WTC11 (cell line): ENCODE measurements at regions not wholly inside any gene's neighbourhood (a gene's known extent, or its start where the extent isn't known, plus 50 kb on each side); places are given as distances from the start of the nearest gene placed in this dataset.

Source experiments
- ATAC-seq: fragments of 200-7000 bp; cut with Tn5 transposase; 2 replicates; pipeline ENCODE4 v1.10.0; 2021; ENCODE audit warnings: mild to moderate bottlenecking, moderate library complexity
- CTCF ChIA-PET: fragments of 300-600 bp; sonication (Branson Sonifier 250); formaldehyde crosslinking; loops from one replicate; lab custom pipeline; 2021; ENCODE audit warnings: antibody characterized with exemption; lab: Charles Lee
- POLR2A ChIA-PET: fragments of 350-600 bp; sonication (Branson Sonifier 250); formaldehyde crosslinking; loops from one replicate; lab custom pipeline; 2021; ENCODE audit warnings: antibody characterized with exemption; lab: Charles Lee
- DNase-seq: peaks from one replicate; pipeline ENCODE4 v3.0.0; 2021; ENCODE audit warnings: low spot score
- H3K27ac Mint-ChIP-seq: 2 replicates; pipeline ENCODE4 v1.8.0; 2021; ENCODE audit warnings: mixed read lengths
- H3K27me3 Mint-ChIP-seq: 2 replicates; pipeline ENCODE4 v1.8.0; 2021; ENCODE audit warnings: low read depth, mild to moderate bottlenecking, moderate library complexity, mixed read lengths
- H3K36me3 Mint-ChIP-seq: 2 replicates; pipeline ENCODE4 v1.8.0; 2021; ENCODE audit warnings: mixed read lengths
- H3K4me1 Mint-ChIP-seq: 2 replicates; pipeline ENCODE4 v1.8.0; 2022; ENCODE audit warnings: mixed read lengths
- H3K4me3 Mint-ChIP-seq: 2 replicates; pipeline ENCODE4 v1.8.0; 2021; ENCODE audit warnings: mild to moderate bottlenecking, moderate library complexity, mixed read lengths
- H3K9me3 Mint-ChIP-seq: 2 replicates; pipeline ENCODE4 v1.8.0; 2021; ENCODE audit warnings: mixed read lengths
- ATF1 ChIP-seq: sonication (generic); formaldehyde crosslinking; IDR thresholded peaks from 2 replicates; pipeline ENCODE4 v1.8.1; 2023; ENCODE audit warnings: mild to moderate bottlenecking, moderate library complexity, missing genetic modification reagents
- ELF4 ChIP-seq: sonication (generic); formaldehyde crosslinking; IDR thresholded peaks from 2 replicates; pipeline ENCODE4 v1.8.1; 2022; ENCODE audit warnings: low read depth, mild to moderate bottlenecking, moderate library complexity, missing genetic modification reagents
- ESRRA ChIP-seq: sonication (generic); formaldehyde crosslinking; IDR thresholded peaks from 2 replicates; pipeline ENCODE4 v1.8.1; 2022; ENCODE audit warnings: mild to moderate bottlenecking, missing genetic modification reagents, borderline replicate concordance
- FOXK1 ChIP-seq: sonication (generic); formaldehyde crosslinking; IDR thresholded peaks from 2 replicates; pipeline ENCODE4 v1.8.0; 2022; ENCODE audit warnings: mild to moderate bottlenecking, moderate library complexity, missing genetic modification reagents
- GRHL2 ChIP-seq: fragments of 250-450 bp; sonication (Bioruptor Pico); IDR thresholded peaks from 2 replicates; pipeline ENCODE4 v1.8.0; 2022; ENCODE audit warnings: mild to moderate bottlenecking, moderate library complexity; ENCODE audit not compliant: insufficient replicate concordance, severe bottlenecking
- IRF2 ChIP-seq: sonication (generic); formaldehyde crosslinking; IDR thresholded peaks from 2 replicates; pipeline ENCODE4 v1.8.0; 2022; ENCODE audit warnings: low read depth, missing genetic modification reagents, borderline replicate concordance
- MXD4 ChIP-seq: fragments of 250-450 bp; sonication (Bioruptor Pico); IDR thresholded peaks from 2 replicates; pipeline ENCODE4 v1.8.0; 2021; ENCODE audit warnings: mild to moderate bottlenecking, moderate library complexity, borderline replicate concordance
- OVOL2 ChIP-seq: fragments of 250-450 bp; sonication (Bioruptor Pico); IDR thresholded peaks from 2 replicates; pipeline ENCODE4 v1.9.0; 2021; ENCODE audit warnings: mild to moderate bottlenecking, borderline replicate concordance
- PRRX2 ChIP-seq: fragments of 250-450 bp; sonication (Bioruptor Pico); IDR thresholded peaks from 2 replicates; pipeline ENCODE4 v1.8.0; 2021; ENCODE audit warnings: mild to moderate bottlenecking
- SMAD4 ChIP-seq: sonication (generic); formaldehyde crosslinking; IDR thresholded peaks from 2 replicates; pipeline ENCODE4 v1.8.0; 2022; ENCODE audit warnings: mild to moderate bottlenecking, missing genetic modification reagents
- SOX15 ChIP-seq: fragments of 250-450 bp; sonication (Bioruptor Pico); IDR thresholded peaks from 2 replicates; pipeline ENCODE4 v1.9.0; 2021; ENCODE audit warnings: mild to moderate bottlenecking
- TCF7 ChIP-seq: sonication (generic); formaldehyde crosslinking; IDR thresholded peaks from 2 replicates; pipeline ENCODE4 v1.8.0; 2022; ENCODE audit warnings: mild to moderate bottlenecking, low read depth, missing genetic modification reagents, moderate library complexity
- TEAD1 ChIP-seq: sonication (generic); formaldehyde crosslinking; IDR thresholded peaks from 2 replicates; pipeline ENCODE4 v1.8.0; 2022; ENCODE audit warnings: mild to moderate bottlenecking, missing genetic modification reagents
- ZNF121 ChIP-seq: sonication (generic); formaldehyde crosslinking; IDR thresholded peaks from 2 replicates; pipeline ENCODE4 v1.8.0; 2023; ENCODE audit warnings: missing genetic modification reagents
- ZNF138 ChIP-seq: sonication (generic); formaldehyde crosslinking; conservative IDR thresholded peaks from 2 replicates; pipeline ENCODE4 v1.8.1; 2022; ENCODE audit warnings: mild to moderate bottlenecking, moderate library complexity, missing genetic modification reagents
- ZNF263 ChIP-seq: sonication (generic); formaldehyde crosslinking; IDR thresholded peaks from 2 replicates; pipeline ENCODE4 v1.8.1; 2022; ENCODE audit warnings: low read depth, mild to moderate bottlenecking, moderate library complexity, missing genetic modification reagents
- ZNF396 ChIP-seq: fragments of 250-450 bp; sonication (Bioruptor Pico); IDR thresholded peaks from 2 replicates; pipeline ENCODE4 v1.8.0; 2021; ENCODE audit warnings: mild to moderate bottlenecking, moderate library complexity, borderline replicate concordance
- ZNF416 ChIP-seq: fragments of 250-450 bp; sonication (Bioruptor Pico); IDR thresholded peaks from 2 replicates; pipeline ENCODE4 v1.9.0; 2021; ENCODE audit warnings: mild to moderate bottlenecking, inconsistent platforms
- ZNF671 ChIP-seq: fragments of 250-450 bp; sonication (Bioruptor Pico); IDR thresholded peaks from 2 replicates; pipeline ENCODE4 v1.8.0; 2021; ENCODE audit warnings: mild to moderate bottlenecking
- TF ChIP-seq, protein P1 (sequence below): sonication (generic); formaldehyde crosslinking; IDR thresholded peaks from 2 replicates; pipeline ENCODE4 v1.8.0; 2022; ENCODE audit warnings: mild to moderate bottlenecking, missing genetic modification reagents
- TF ChIP-seq, protein P2 (sequence below): sonication (generic); formaldehyde crosslinking; IDR thresholded peaks from 2 replicates; pipeline ENCODE4 v1.8.0; 2022; ENCODE audit warnings: mild to moderate bottlenecking, missing genetic modification reagents
- TF ChIP-seq, protein P3 (sequence below): fragments of 250-450 bp; sonication (Bioruptor Pico); IDR thresholded peaks from 2 replicates; pipeline ENCODE4 v1.9.0; 2021; ENCODE audit warnings: mild to moderate bottlenecking
- TF ChIP-seq, protein P4 (sequence below): sonication (generic); formaldehyde crosslinking; IDR thresholded peaks from 2 replicates; pipeline ENCODE4 v1.8.0; 2022; ENCODE audit warnings: missing genetic modification reagents
- TF ChIP-seq, protein P5 (sequence below): sonication (generic); formaldehyde crosslinking; IDR thresholded peaks from 2 replicates; pipeline ENCODE4 v1.8.0; 2023; ENCODE audit warnings: mild to moderate bottlenecking, missing genetic modification reagents
- TF ChIP-seq, protein P6 (sequence below): fragments of 250-450 bp; sonication (Bioruptor Pico); IDR thresholded peaks from 2 replicates; pipeline ENCODE4 v1.9.0; 2021; ENCODE audit warnings: mild to moderate bottlenecking
- TF ChIP-seq, protein P7 (sequence below): sonication (generic); formaldehyde crosslinking; conservative IDR thresholded peaks from 2 replicates; pipeline ENCODE4 v1.8.1; 2022; ENCODE audit warnings: mild to moderate bottlenecking, missing genetic modification reagents

DNA sequence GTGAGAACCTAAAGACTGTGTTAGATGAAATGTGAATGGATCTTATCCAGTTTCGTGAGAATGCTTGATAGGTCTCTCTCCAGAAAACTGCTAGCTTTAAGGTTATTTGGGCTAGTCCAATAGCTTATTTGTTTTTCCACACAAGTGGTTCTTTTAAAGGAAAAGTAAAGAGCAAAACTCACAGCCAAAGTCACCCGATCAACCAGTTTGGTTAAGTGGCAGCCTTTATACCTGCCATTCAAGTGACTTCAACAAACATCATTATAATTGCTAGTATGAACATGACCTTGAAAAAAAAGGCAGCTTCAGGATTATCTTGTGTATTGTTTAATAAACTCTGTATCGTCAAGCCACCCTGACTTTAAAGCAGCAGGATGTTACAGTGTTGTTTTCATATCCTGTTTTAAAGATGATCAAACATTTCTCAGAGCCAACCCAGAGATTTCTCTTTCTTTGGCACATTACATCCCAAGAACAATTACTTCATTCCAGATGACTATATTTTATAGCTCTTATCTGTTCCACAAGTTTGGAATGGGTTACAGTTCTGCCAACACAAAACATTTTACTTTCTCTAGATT is 253.4 kb downstream of the EPHA7 start:
- no peaks in the 10 kb centered on the region for H3K27me3 Mint-ChIP-seq
- ChIA-PET POLR2A (no interaction called here), CTCF (no interaction called here)
- no peaks in the 10 kb centered on the region for H3K36me3 Mint-ChIP-seq
- no peak overlapping the region for H3K4me3 Mint-ChIP-seq
- TF ChIP-seq TEAD1 (no peak), ZNF671 (CRISPR knock-in tag) (no peak), ATF1 (CRISPR knock-in tag) (no peak), SOX15 (no peak), ESRRA (CRISPR knock-in tag) (no peak), ZNF416 (CRISPR knock-in tag) (no peak), OVOL2 (CRISPR knock-in tag) (no peak), GRHL2 (CRISPR knock-in tag) (no peak), MXD4 (CRISPR knock-in tag) (no peak), ELF4 (CRISPR knock-in tag) (no peak), FOXK1 (no peak), ZNF138 (CRISPR knock-in tag) (no peak)
- TF ChIP-seq, protein P1, sequence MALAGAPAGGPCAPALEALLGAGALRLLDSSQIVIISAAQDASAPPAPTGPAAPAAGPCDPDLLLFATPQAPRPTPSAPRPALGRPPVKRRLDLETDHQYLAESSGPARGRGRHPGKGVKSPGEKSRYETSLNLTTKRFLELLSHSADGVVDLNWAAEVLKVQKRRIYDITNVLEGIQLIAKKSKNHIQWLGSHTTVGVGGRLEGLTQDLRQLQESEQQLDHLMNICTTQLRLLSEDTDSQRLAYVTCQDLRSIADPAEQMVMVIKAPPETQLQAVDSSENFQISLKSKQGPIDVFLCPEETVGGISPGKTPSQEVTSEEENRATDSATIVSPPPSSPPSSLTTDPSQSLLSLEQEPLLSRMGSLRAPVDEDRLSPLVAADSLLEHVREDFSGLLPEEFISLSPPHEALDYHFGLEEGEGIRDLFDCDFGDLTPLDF (CRISPR knock-in tag): no peak
- TF ChIP-seq, protein P2, sequence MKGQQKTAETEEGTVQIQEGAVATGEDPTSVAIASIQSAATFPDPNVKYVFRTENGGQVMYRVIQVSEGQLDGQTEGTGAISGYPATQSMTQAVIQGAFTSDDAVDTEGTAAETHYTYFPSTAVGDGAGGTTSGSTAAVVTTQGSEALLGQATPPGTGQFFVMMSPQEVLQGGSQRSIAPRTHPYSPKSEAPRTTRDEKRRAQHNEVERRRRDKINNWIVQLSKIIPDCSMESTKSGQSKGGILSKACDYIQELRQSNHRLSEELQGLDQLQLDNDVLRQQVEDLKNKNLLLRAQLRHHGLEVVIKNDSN (CRISPR knock-in tag): no peak
- TF ChIP-seq, protein P3, sequence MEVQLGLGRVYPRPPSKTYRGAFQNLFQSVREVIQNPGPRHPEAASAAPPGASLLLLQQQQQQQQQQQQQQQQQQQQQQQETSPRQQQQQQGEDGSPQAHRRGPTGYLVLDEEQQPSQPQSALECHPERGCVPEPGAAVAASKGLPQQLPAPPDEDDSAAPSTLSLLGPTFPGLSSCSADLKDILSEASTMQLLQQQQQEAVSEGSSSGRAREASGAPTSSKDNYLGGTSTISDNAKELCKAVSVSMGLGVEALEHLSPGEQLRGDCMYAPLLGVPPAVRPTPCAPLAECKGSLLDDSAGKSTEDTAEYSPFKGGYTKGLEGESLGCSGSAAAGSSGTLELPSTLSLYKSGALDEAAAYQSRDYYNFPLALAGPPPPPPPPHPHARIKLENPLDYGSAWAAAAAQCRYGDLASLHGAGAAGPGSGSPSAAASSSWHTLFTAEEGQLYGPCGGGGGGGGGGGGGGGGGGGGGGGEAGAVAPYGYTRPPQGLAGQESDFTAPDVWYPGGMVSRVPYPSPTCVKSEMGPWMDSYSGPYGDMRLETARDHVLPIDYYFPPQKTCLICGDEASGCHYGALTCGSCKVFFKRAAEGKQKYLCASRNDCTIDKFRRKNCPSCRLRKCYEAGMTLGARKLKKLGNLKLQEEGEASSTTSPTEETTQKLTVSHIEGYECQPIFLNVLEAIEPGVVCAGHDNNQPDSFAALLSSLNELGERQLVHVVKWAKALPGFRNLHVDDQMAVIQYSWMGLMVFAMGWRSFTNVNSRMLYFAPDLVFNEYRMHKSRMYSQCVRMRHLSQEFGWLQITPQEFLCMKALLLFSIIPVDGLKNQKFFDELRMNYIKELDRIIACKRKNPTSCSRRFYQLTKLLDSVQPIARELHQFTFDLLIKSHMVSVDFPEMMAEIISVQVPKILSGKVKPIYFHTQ: no peak
- TF ChIP-seq, protein P4, sequence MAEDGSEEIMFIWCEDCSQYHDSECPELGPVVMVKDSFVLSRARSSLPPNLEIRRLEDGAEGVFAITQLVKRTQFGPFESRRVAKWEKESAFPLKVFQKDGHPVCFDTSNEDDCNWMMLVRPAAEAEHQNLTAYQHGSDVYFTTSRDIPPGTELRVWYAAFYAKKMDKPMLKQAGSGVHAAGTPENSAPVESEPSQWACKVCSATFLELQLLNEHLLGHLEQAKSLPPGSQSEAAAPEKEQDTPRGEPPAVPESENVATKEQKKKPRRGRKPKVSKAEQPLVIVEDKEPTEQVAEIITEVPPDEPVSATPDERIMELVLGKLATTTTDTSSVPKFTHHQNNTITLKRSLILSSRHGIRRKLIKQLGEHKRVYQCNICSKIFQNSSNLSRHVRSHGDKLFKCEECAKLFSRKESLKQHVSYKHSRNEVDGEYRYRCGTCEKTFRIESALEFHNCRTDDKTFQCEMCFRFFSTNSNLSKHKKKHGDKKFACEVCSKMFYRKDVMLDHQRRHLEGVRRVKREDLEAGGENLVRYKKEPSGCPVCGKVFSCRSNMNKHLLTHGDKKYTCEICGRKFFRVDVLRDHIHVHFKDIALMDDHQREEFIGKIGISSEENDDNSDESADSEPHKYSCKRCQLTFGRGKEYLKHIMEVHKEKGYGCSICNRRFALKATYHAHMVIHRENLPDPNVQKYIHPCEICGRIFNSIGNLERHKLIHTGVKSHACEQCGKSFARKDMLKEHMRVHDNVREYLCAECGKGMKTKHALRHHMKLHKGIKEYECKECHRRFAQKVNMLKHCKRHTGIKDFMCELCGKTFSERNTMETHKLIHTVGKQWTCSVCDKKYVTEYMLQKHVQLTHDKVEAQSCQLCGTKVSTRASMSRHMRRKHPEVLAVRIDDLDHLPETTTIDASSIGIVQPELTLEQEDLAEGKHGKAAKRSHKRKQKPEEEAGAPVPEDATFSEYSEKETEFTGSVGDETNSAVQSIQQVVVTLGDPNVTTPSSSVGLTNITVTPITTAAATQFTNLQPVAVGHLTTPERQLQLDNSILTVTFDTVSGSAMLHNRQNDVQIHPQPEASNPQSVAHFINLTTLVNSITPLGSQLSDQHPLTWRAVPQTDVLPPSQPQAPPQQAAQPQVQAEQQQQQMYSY: no peak
- no peak overlapping the region for H3K27ac Mint-ChIP-seq
- DNase-seq (no peak), ATAC-seq (no peak)
- no peaks in the 10 kb centered on the region for H3K9me3 Mint-ChIP-seq
- no peaks in the 10 kb centered on the region for H3K4me1 Mint-ChIP-seq

DNA sequence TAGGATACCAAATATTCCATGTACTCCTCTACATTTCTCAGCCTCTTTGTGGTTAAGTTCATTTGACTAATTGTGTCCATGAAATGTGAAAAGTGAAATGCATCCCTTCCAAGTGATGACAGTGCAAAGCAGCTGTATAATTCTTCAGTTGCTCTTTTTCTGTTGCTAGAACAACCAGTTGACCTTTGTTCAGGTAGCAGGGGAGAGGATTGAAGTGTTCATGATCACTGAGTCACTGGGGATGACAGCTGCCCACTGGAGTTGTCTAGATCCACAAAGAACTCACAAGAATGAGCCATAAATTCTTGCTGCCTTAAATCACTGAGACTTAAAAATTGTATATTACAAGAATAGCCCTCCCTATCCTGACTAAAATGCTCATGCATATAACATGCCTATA is 254.6 kb downstream of the EPHA7 start:
- ATAC-seq (no peak), DNase-seq (no peak)
- H3K4me3 Mint-ChIP-seq: no peak overlapping the region
- no peaks in the 10 kb centered on the region for H3K27me3 Mint-ChIP-seq
- no peaks in the 10 kb centered on the region for H3K4me1 Mint-ChIP-seq
- H3K9me3 Mint-ChIP-seq: 0 out of 2 replicates have a peak, but pooled peaks cover 5% of the 10 kb centered on the region
- POLR2A ChIA-PET: no interaction called here
- no peaks in the 10 kb centered on the region for H3K36me3 Mint-ChIP-seq
- CTCF ChIA-PET: interaction anchor here (0.6 kb wide), 1 partner anchor 1532 kb away, joined by 4 read pairs; no protein-coding TSS in a partner anchor
- no peak overlapping the region for H3K27ac Mint-ChIP-seq
- TF ChIP-seq, protein P5, sequence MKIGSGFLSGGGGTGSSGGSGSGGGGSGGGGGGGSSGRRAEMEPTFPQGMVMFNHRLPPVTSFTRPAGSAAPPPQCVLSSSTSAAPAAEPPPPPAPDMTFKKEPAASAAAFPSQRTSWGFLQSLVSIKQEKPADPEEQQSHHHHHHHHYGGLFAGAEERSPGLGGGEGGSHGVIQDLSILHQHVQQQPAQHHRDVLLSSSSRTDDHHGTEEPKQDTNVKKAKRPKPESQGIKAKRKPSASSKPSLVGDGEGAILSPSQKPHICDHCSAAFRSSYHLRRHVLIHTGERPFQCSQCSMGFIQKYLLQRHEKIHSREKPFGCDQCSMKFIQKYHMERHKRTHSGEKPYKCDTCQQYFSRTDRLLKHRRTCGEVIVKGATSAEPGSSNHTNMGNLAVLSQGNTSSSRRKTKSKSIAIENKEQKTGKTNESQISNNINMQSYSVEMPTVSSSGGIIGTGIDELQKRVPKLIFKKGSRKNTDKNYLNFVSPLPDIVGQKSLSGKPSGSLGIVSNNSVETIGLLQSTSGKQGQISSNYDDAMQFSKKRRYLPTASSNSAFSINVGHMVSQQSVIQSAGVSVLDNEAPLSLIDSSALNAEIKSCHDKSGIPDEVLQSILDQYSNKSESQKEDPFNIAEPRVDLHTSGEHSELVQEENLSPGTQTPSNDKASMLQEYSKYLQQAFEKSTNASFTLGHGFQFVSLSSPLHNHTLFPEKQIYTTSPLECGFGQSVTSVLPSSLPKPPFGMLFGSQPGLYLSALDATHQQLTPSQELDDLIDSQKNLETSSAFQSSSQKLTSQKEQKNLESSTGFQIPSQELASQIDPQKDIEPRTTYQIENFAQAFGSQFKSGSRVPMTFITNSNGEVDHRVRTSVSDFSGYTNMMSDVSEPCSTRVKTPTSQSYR (CRISPR knock-in tag): no peak
- no peak for TF ChIP-seq SMAD4 (CRISPR knock-in tag)
- no peak for TF ChIP-seq TCF7 (CRISPR knock-in tag)
- TF ChIP-seq ZNF396 (CRISPR knock-in tag): no peak
- TF ChIP-seq PRRX2 (CRISPR knock-in tag): no peak
- TF ChIP-seq, protein P6, sequence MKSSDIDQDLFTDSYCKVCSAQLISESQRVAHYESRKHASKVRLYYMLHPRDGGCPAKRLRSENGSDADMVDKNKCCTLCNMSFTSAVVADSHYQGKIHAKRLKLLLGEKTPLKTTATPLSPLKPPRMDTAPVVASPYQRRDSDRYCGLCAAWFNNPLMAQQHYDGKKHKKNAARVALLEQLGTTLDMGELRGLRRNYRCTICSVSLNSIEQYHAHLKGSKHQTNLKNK (CRISPR knock-in tag): no peak
- TF ChIP-seq, protein P7, sequence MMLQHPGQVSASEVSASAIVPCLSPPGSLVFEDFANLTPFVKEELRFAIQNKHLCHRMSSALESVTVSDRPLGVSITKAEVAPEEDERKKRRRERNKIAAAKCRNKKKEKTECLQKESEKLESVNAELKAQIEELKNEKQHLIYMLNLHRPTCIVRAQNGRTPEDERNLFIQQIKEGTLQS: no peak
- no peak for TF ChIP-seq IRF2 (CRISPR knock-in tag)
- TF ChIP-seq ZNF263 (CRISPR knock-in tag): no peak
- TF ChIP-seq ZNF121 (CRISPR knock-in tag): no peak
